SH-SY5Y (cell line): ENCODE measurements at regions not wholly inside any gene's neighbourhood (a gene's known extent, or its start where the extent isn't known, plus 50 kb on each side); places are given as distances from the start of the nearest gene placed in this dataset.

ENCODE experiments used
- GATA2 ChIP-seq: IDR thresholded peaks from 2 replicates; pipeline ENCODE4 v1.6.1; 2011; ENCODE audit warnings: mild to moderate bottlenecking, low read depth, low read length
- GATA3 ChIP-seq: IDR thresholded peaks from 2 replicates; pipeline ENCODE4 v1.6.1; 2011; ENCODE audit warnings: low read depth, mild to moderate bottlenecking, low read length, moderate library complexity

GRCh38 chr5:165241811-165242210 is 1736.4 kb downstream of the MAT2B start:
- TF ChIP-seq GATA3, result no peak
- TF ChIP-seq GATA2, result no peak
